HepG2 (cell line): ENCODE measurements at regions not wholly inside any gene's neighbourhood (a gene's known extent, or its start where the extent isn't known, plus 50 kb on each side); places are given as distances from the start of the nearest gene placed in this dataset.
A peak's percentile ranks its signal among the peaks of the same experiment; 100 is the strongest.

Experiments
- CHCHD3 ChIP-seq: sonication (generic); formaldehyde crosslinking; IDR thresholded peaks from 2 replicates; pipeline ENCODE4 v1.8.0; 2022; ENCODE audit warnings: mild to moderate bottlenecking, missing genetic modification reagents, moderate library complexity
- DR1 ChIP-seq: sonication (generic); formaldehyde crosslinking; IDR thresholded peaks from 2 replicates; pipeline ENCODE4 v1.8.0; 2021; ENCODE audit warnings: mild to moderate bottlenecking, missing genetic modification reagents, inconsistent platforms
- EHMT2 ChIP-seq: fragments of 200-600 bp; sonication (generic); IDR thresholded peaks from 2 replicates; pipeline ENCODE4 v1.7.0; 2017; ENCODE audit warnings: antibody characterized with exemption, low read depth, low read length, borderline replicate concordance
- KMT2B ChIP-seq: IDR thresholded peaks from 2 replicates; pipeline ENCODE4 v1.6.1; 2016; ENCODE audit warnings: missing genetic modification reagents, missing compliant biosample characterization
- MLLT10 ChIP-seq: sonication (generic); formaldehyde crosslinking; IDR thresholded peaks from 2 replicates; pipeline ENCODE4 v1.4.0; 2020; ENCODE audit warnings: missing genetic modification reagents
- NBN ChIP-seq: fragments of 450-650 bp; conservative IDR thresholded peaks from 2 replicates; pipeline ENCODE4 v1.6.1; 2017
- NPAS2 ChIP-seq: sonication (generic); formaldehyde crosslinking; IDR thresholded peaks from 2 replicates; pipeline ENCODE4 v1.8.0; 2022; ENCODE audit warnings: mild to moderate bottlenecking, missing genetic modification reagents, borderline replicate concordance
- RAD21 ChIP-seq: fragments of 450-650 bp; formaldehyde crosslinking; IDR thresholded peaks from 2 replicates; pipeline ENCODE4 v1.5.0; 2020; ENCODE audit warnings: mild to moderate bottlenecking
- RCOR2 ChIP-seq: IDR thresholded peaks from 2 replicates; pipeline ENCODE4 v1.6.1; 2016; ENCODE audit warnings: missing biosample characterization, missing genetic modification reagents
- SMAD9 ChIP-seq: sonication (generic); formaldehyde crosslinking; IDR thresholded peaks from 2 replicates; pipeline ENCODE4 v1.5.1; 2020; ENCODE audit warnings: mild to moderate bottlenecking, missing genetic modification reagents
- SMARCE1 ChIP-seq: fragments of 450-650 bp; IDR thresholded peaks from 2 replicates; pipeline ENCODE4 v1.6.1; 2017; ENCODE audit warnings: borderline replicate concordance
- SOX5 ChIP-seq: IDR thresholded peaks from 2 replicates; pipeline ENCODE4 v1.6.1; 2016; ENCODE audit warnings: borderline replicate concordance
- ZFP37 ChIP-seq: sonication (generic); formaldehyde crosslinking; IDR thresholded peaks from 2 replicates; pipeline ENCODE4 v1.4.0; 2020; ENCODE audit warnings: missing genetic modification reagents, borderline replicate concordance
- ZNF30 ChIP-seq: sonication (generic); formaldehyde crosslinking; IDR thresholded peaks from 2 replicates; pipeline ENCODE4 v1.5.0; 2020; ENCODE audit warnings: mild to moderate bottlenecking, missing genetic modification reagents
- ZNF446 ChIP-seq: sonication (generic); formaldehyde crosslinking; IDR thresholded peaks from 2 replicates; pipeline ENCODE4 v1.5.0; 2020; ENCODE audit warnings: mild to moderate bottlenecking, missing genetic modification reagents
- ZNF510 ChIP-seq: sonication (generic); formaldehyde crosslinking; IDR thresholded peaks from 2 replicates; pipeline ENCODE4 v1.4.0; 2020; ENCODE audit warnings: low read depth, mild to moderate bottlenecking, missing genetic modification reagents
- ZNF557 ChIP-seq: sonication (generic); formaldehyde crosslinking; IDR thresholded peaks from 2 replicates; pipeline ENCODE4 v1.4.0; 2020; ENCODE audit warnings: missing genetic modification reagents
- TF ChIP-seq, protein P1 (sequence below): sonication (generic); formaldehyde crosslinking; IDR thresholded peaks from 2 replicates; pipeline ENCODE4 v1.5.0; 2020; ENCODE audit warnings: mild to moderate bottlenecking, missing genetic modification reagents, borderline replicate concordance
- TF ChIP-seq, protein P2 (sequence below): sonication (generic); formaldehyde crosslinking; IDR thresholded peaks from 2 replicates; pipeline ENCODE4 v1.4.0; 2020; ENCODE audit warnings: missing genetic modification reagents, mild to moderate bottlenecking, borderline replicate concordance
- TF ChIP-seq, protein P3 (sequence below), 2 experiments: fragments of 450-650 bp in 1 of 2; sonication (generic) in 1 of 2; formaldehyde crosslinking; IDR thresholded peaks; 2 replicates each; pipeline versions ENCODE4 v1.5.0 to v1.8.0; 2020 to 2022; ENCODE audit warnings: mild to moderate bottlenecking in 1 of 2, missing genetic modification reagents in 1 of 2

DNA sequence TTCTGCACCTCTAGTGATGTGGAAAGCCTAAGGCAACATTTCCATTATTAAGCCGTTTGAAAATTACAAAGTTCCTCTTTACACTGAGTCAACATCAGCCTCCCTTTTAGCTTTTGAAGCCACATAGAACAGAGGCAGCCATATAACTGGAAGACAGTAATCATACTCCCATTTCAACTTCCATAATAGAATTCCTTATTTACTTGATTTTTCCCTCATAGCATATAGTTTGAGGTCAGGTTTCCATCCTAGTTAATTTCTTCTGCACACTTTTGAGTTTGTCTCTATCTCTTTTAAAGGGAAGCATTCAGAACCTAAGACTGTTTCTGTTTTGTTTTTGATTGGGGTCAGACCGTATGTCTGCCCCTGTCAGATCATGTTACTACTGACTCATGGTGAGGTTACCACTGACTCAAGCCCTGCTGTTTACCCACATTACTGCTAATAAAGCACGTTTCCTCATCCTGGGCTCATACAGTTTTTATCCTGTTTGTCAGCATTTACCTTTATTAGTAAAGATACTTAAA lies 161.0 kb downstream of the SLC38A4 start (continued):
- TF ChIP-seq ZFP37 (no peak), ZNF557 (CRISPR knock-in tag) (no peak), NBN (no peak), ZNF30 (CRISPR knock-in tag) (no peak), EHMT2 (peak; percentile 43; the same call in 1 of the 2 replicates), RAD21 (CRISPR knock-in tag) (no peak), MLLT10 (CRISPR knock-in tag) (no peak), ZNF510 (CRISPR knock-in tag) (no peak), KMT2B (CRISPR knock-in tag) (0 out of 2 replicates have a peak, but pooled peaks have one; percentile 36), RCOR2 (0 out of 2 replicates have a peak, but pooled peaks have one; percentile 9), SMARCE1 (no peak), SMAD9 (CRISPR knock-in tag) (no peak), SOX5 (CRISPR knock-in tag) (peak; percentile 62; the same call in 1 of the 2 replicates), ZNF446 (CRISPR knock-in tag) (no peak), CHCHD3 (CRISPR knock-in tag) (no peak), NPAS2 (CRISPR knock-in tag) (no peak), DR1 (no peak)
- TF ChIP-seq, protein P1, sequence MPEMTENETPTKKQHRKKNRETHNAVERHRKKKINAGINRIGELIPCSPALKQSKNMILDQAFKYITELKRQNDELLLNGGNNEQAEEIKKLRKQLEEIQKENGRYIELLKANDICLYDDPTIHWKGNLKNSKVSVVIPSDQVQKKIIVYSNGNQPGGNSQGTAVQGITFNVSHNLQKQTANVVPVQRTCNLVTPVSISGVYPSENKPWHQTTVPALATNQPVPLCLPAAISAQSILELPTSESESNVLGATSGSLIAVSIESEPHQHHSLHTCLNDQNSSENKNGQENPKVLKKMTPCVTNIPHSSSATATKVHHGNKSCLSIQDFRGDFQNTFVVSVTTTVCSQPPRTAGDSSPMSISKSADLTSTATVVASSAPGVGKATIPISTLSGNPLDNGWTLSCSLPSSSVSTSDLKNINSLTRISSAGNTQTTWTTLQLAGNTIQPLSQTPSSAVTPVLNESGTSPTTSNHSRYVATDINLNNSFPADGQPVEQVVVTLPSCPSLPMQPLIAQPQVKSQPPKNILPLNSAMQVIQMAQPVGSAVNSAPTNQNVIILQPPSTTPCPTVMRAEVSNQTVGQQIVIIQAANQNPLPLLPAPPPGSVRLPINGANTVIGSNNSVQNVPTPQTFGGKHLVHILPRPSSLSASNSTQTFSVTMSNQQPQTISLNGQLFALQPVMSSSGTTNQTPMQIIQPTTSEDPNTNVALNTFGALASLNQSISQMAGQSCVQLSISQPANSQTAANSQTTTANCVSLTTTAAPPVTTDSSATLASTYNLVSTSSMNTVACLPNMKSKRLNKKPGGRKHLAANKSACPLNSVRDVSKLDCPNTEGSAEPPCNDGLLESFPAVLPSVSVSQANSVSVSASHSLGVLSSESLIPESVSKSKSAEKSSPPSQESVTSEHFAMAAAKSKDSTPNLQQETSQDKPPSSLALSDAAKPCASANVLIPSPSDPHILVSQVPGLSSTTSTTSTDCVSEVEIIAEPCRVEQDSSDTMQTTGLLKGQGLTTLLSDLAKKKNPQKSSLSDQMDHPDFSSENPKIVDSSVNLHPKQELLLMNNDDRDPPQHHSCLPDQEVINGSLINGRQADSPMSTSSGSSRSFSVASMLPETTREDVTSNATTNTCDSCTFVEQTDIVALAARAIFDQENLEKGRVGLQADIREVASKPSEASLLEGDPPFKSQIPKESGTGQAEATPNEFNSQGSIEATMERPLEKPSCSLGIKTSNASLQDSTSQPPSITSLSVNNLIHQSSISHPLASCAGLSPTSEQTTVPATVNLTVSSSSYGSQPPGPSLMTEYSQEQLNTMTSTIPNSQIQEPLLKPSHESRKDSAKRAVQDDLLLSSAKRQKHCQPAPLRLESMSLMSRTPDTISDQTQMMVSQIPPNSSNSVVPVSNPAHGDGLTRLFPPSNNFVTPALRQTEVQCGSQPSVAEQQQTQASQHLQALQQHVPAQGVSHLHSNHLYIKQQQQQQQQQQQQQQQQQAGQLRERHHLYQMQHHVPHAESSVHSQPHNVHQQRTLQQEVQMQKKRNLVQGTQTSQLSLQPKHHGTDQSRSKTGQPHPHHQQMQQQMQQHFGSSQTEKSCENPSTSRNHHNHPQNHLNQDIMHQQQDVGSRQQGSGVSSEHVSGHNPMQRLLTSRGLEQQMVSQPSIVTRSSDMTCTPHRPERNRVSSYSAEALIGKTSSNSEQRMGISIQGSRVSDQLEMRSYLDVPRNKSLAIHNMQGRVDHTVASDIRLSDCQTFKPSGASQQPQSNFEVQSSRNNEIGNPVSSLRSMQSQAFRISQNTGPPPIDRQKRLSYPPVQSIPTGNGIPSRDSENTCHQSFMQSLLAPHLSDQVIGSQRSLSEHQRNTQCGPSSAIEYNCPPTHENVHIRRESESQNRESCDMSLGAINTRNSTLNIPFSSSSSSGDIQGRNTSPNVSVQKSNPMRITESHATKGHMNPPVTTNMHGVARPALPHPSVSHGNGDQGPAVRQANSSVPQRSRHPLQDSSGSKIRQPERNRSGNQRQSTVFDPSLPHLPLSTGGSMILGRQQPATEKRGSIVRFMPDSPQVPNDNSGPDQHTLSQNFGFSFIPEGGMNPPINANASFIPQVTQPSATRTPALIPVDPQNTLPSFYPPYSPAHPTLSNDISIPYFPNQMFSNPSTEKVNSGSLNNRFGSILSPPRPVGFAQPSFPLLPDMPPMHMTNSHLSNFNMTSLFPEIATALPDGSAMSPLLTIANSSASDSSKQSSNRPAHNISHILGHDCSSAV (CRISPR knock-in tag), result no peak
- TF ChIP-seq, protein P2, sequence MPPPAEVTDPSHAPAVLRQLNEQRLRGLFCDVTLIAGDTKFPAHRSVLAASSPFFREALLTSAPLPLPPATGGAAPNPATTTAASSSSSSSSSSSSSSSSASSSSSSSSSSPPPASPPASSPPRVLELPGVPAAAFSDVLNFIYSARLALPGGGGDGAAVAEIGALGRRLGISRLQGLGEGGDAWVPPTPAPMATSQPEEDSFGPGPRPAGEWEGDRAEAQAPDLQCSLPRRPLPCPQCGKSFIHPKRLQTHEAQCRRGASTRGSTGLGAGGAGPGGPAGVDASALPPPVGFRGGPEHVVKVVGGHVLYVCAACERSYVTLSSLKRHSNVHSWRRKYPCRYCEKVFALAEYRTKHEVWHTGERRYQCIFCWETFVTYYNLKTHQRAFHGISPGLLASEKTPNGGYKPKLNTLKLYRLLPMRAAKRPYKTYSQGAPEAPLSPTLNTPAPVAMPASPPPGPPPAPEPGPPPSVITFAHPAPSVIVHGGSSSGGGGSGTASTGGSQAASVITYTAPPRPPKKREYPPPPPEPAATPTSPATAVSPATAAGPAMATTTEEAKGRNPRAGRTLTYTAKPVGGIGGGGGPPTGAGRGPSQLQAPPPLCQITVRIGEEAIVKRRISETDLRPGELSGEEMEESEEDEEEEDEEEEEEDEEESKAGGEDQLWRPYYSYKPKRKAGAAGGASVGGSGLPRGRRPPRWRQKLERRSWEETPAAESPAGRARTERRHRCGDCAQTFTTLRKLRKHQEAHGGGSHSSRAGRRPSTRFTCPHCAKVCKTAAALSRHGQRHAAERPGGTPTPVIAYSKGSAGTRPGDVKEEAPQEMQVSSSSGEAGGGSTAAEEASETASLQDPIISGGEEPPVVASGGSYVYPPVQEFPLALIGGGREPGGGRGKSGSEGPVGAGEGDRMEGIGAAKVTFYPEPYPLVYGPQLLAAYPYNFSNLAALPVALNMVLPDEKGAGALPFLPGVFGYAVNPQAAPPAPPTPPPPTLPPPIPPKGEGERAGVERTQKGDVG (CRISPR knock-in tag), result no peak
- TF ChIP-seq, protein P3, sequence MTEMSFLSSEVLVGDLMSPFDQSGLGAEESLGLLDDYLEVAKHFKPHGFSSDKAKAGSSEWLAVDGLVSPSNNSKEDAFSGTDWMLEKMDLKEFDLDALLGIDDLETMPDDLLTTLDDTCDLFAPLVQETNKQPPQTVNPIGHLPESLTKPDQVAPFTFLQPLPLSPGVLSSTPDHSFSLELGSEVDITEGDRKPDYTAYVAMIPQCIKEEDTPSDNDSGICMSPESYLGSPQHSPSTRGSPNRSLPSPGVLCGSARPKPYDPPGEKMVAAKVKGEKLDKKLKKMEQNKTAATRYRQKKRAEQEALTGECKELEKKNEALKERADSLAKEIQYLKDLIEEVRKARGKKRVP (CRISPR knock-in tag; IDR thresholded peaks at IDR 0.05), result peak in 1 of 2 experiments; percentile 19; a peak in 1 of 4 replicates
